Endothelial cell of umbilical vein (primary cell): ENCODE measurements at regions not wholly inside any gene's neighbourhood (a gene's known extent, or its start where the extent isn't known, plus 50 kb on each side); places are given as distances from the start of the nearest gene placed in this dataset.

ENCODE experiments used
- BruUV-seq: library from RNA; stranded (reverse); fragments of 400-500 nt; replicated peaks from 2 replicates; lab custom pipeline; 2021; lab: Mats Ljungman, UMichigan
- CTCF ChIA-PET: fragments of 300-600, 350-600 bp; sonication (Branson Sonifier 250); formaldehyde crosslinking; loops from one replicate; lab custom pipeline; 2021; ENCODE audit warnings: antibody characterized with exemption, inconsistent platforms; lab: Charles Lee
- POLR2A ChIA-PET: fragments of 300-600, 350-600 bp; sonication (Branson Sonifier 250); formaldehyde crosslinking; loops from one replicate; lab custom pipeline; 2021; ENCODE audit warnings: antibody characterized with exemption, inconsistent platforms; lab: Charles Lee
- DNase-seq: peaks from one replicate; pipeline ENCODE4 v3.0.0-alpha.2; 2011; ENCODE audit warnings: low read depth, low spot score
- FAIRE-seq: peaks from 2 replicates; lab custom pipeline; 2011; peaks lifted over from hg19 to GRCh38; lab: Jason Lieb, UNC
- H2AFZ ChIP-seq: 2 replicates; pipeline ENCODE4 v1.6.0; 2012; ENCODE audit warnings: low read depth, low read length, control low read depth, inconsistent platforms
- H3K27ac ChIP-seq: 2 replicates; pipeline ENCODE4 v1.5.1; 2011; ENCODE audit warnings: low read depth, mild to moderate bottlenecking, control low read depth, low read length, moderate library complexity; ENCODE audit not compliant: insufficient read depth
- H3K27me3 ChIP-seq, 2 experiments: 2 replicates each; pipeline versions ENCODE4 v1.6.0 to v1.6.1; 2011; ENCODE audit warnings: low read length in 2 of 2, mixed read lengths in 1 of 2; ENCODE audit not compliant: control insufficient read depth in 2 of 2, insufficient read depth in 2 of 2
- H3K36me3 ChIP-seq, 2 experiments: 2 replicates in 1 of 2; 3 replicates in 1 of 2; pipeline ENCODE4 v1.5.1; 2011; ENCODE audit warnings: low read length in 2 of 2, mild to moderate bottlenecking in 1 of 2, moderate library complexity in 1 of 2; ENCODE audit not compliant: control insufficient read depth in 2 of 2, insufficient read depth in 2 of 2; ENCODE audit errors: extremely low read depth in 1 of 2
- H3K4me1 ChIP-seq: 3 replicates; pipeline ENCODE4 v1.5.1; 2011; ENCODE audit warnings: mild to moderate bottlenecking, low read length; ENCODE audit not compliant: control insufficient read depth, insufficient read depth; ENCODE audit errors: extremely low read depth
- H3K4me2 ChIP-seq: 2 replicates; pipeline ENCODE4 v1.6.1; 2011; ENCODE audit warnings: low read length, control low read depth, mixed read lengths; ENCODE audit not compliant: insufficient read depth
- H3K4me3 ChIP-seq, 3 experiments: fragments of 200-600 bp in 1 of 3; sonication (generic), shearing (Covaris generic) in 1 of 3; replicated peaks in 1 of 3; 2 replicates each; pipeline ENCODE4 v1.5.1; 2011 to 2016; ENCODE audit warnings: control low read depth in 3 of 3, low read length in 3 of 3, mild to moderate bottlenecking in 2 of 3, inconsistent platforms in 1 of 3, low read depth in 1 of 3, moderate library complexity in 1 of 3; ENCODE audit not compliant: insufficient read depth in 1 of 3
- H3K79me2 ChIP-seq: 2 replicates; pipeline ENCODE4 v1.6.0; 2012; ENCODE audit warnings: low read length, inconsistent platforms; ENCODE audit not compliant: control insufficient read depth, insufficient read depth
- H3K9ac ChIP-seq: replicated peaks from 2 replicates; pipeline ENCODE3; 2011; ENCODE audit warnings: low read length, control low read depth; ENCODE audit not compliant: insufficient read depth; ENCODE audit errors: extremely low read depth
- H3K9me1 ChIP-seq: replicated peaks from 3 replicates; pipeline ENCODE4 v1.6.0; 2011; ENCODE audit warnings: mild to moderate bottlenecking, low read length; ENCODE audit not compliant: control insufficient read depth, insufficient read depth; ENCODE audit errors: extremely low read depth
- H3K9me3 ChIP-seq: replicated peaks from 2 replicates; pipeline ENCODE4 v1.5.1; 2012; ENCODE audit warnings: low read length, inconsistent platforms; ENCODE audit not compliant: control insufficient read depth, insufficient read depth
- H4K20me1 ChIP-seq: replicated peaks from 2 replicates; pipeline ENCODE3; 2011; ENCODE audit warnings: mild to moderate bottlenecking, low read length; ENCODE audit not compliant: control insufficient read depth, insufficient read depth; ENCODE audit errors: extremely low read depth
- EZH2 ChIP-seq: IDR thresholded peaks from 2 replicates; pipeline ENCODE4 v1.6.1; 2012; ENCODE audit warnings: borderline replicate concordance, low read depth, mild to moderate bottlenecking, moderate library complexity, low read length, inconsistent platforms; ENCODE audit not compliant: severe bottlenecking
- FOS ChIP-seq: IDR thresholded peaks from 2 replicates; pipeline ENCODE4 v1.6.1; 2011; ENCODE audit warnings: mild to moderate bottlenecking, low read length, moderate library complexity, borderline replicate concordance; ENCODE audit not compliant: insufficient read depth
- GATA2 ChIP-seq: IDR thresholded peaks from 2 replicates; pipeline ENCODE4 v1.7.0; 2011; ENCODE audit warnings: low read depth, mild to moderate bottlenecking, moderate library complexity, mixed read lengths, low read length; ENCODE audit not compliant: insufficient read length, insufficient read depth
- JUN ChIP-seq: IDR thresholded peaks from 2 replicates; pipeline ENCODE4 v1.6.1; 2011; ENCODE audit warnings: borderline replicate concordance, low read depth; ENCODE audit not compliant: insufficient read length, insufficient read depth
- MAX ChIP-seq: IDR thresholded peaks from 2 replicates; pipeline ENCODE4 v1.6.1; 2011; ENCODE audit not compliant: insufficient read depth, insufficient read length
- MYC ChIP-seq: IDR thresholded peaks from one replicate; pipeline ENCODE4 v1.6.1; 2011; ENCODE audit warnings: mild to moderate bottlenecking, low read depth, low read length
- POLR2A ChIP-seq: IDR thresholded peaks from 2 replicates; pipeline ENCODE4 v1.6.1; 2012; ENCODE audit warnings: low read depth, mild to moderate bottlenecking, control low read depth, low read length
- POLR2AphosphoS5 ChIP-seq: IDR thresholded peaks from 2 replicates; pipeline ENCODE4 v1.6.1; 2012; ENCODE audit warnings: low read depth, mild to moderate bottlenecking, control low read depth, low read length, moderate library complexity; ENCODE audit not compliant: insufficient read depth
- dilution Hi-C: fragments of 300-500 bp; cut with MboI; formaldehyde crosslinking; loops from one replicate; pipeline ENCODE4 v1.15.0; 2019; ENCODE audit warnings: low sequenced_read_pairs; ENCODE audit not compliant: extremely low pct_ligation_motif_present
- intact Hi-C: fragments of 100-400 bp; cut with micrococcal nuclease; formaldehyde crosslinking; loops from one replicate; pipeline ENCODE4 v1.10.0; 2022
- TF ChIP-seq, protein P1 (sequence below), 2 donors: IDR thresholded peaks; 1 replicate in 1 of 2; 2 replicates in 1 of 2; pipeline ENCODE4 v1.5.1; 2011; ENCODE audit warnings: low read length in 2 of 2, mild to moderate bottlenecking in 2 of 2, moderate library complexity in 2 of 2, control low read depth in 1 of 2, inconsistent platforms in 1 of 2, low read depth in 1 of 2; ENCODE audit not compliant: insufficient read depth in 1 of 2; ENCODE audit errors: extremely low read depth in 1 of 2

DNA sequence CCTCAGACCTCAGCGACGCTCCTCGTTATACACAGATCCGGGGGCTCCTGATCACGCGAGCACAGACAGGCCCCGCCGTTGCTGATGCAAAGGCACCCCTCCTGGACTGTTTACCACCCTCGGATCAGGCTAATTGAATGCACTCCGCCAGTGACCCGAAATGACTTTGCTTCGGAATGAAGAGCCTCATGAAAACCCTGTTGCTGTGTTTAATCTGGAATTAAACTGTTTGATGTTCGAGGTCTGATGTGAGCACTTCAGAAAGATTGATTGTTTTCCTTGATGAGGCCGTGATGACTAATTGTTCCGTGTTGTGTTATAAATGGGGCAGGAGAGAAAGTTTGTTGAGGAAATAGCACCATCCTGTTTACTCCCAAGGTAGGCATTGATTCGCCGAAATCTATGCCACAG, 190.5 kb upstream of the PPP1R26 start:
- Histone ChIP-seq H3K4me3 (no peak overlapping the region), H3K79me2 (no peaks in the 10 kb centered on the region), H3K36me3 (no peaks in the 10 kb centered on the region), H3K4me1 (no peaks in the 10 kb centered on the region), H3K9me3 (no peaks in the 10 kb centered on the region), H4K20me1 (no peaks in the 10 kb centered on the region), H2AFZ (no peak overlapping the region), H3K4me2 (no peak overlapping the region), H3K9me1 (no peaks in the 10 kb centered on the region), H3K9ac (no peak overlapping the region), H3K27me3 (no peaks in the 10 kb centered on the region), H3K27ac (no peak overlapping the region)
- no peak for FAIRE-seq
- BruUV-seq: no TSS peak
- dilution Hi-C loops: no loop called here
- ChIA-PET POLR2A (no interaction called here), CTCF (no interaction called here)
- DNase-seq: no peak
- intact Hi-C loops: no loop called here
- no peak for TF ChIP-seq EZH2
- TF ChIP-seq POLR2AphosphoS5: no peak
- TF ChIP-seq JUN: no peak
- TF ChIP-seq POLR2A: no peak
- no peak for TF ChIP-seq MAX
- TF ChIP-seq, protein P1, sequence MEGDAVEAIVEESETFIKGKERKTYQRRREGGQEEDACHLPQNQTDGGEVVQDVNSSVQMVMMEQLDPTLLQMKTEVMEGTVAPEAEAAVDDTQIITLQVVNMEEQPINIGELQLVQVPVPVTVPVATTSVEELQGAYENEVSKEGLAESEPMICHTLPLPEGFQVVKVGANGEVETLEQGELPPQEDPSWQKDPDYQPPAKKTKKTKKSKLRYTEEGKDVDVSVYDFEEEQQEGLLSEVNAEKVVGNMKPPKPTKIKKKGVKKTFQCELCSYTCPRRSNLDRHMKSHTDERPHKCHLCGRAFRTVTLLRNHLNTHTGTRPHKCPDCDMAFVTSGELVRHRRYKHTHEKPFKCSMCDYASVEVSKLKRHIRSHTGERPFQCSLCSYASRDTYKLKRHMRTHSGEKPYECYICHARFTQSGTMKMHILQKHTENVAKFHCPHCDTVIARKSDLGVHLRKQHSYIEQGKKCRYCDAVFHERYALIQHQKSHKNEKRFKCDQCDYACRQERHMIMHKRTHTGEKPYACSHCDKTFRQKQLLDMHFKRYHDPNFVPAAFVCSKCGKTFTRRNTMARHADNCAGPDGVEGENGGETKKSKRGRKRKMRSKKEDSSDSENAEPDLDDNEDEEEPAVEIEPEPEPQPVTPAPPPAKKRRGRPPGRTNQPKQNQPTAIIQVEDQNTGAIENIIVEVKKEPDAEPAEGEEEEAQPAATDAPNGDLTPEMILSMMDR (IDR thresholded peaks at IDR 0.05; ENCODE audit: extremely low read depth in 1 of 2, insufficient read depth in 1 of 2, low read depth in 1 of 2, low read length in 2 of 2): no peak
- no peak for TF ChIP-seq GATA2
- no peak for TF ChIP-seq FOS
- no peak for TF ChIP-seq MYC
